GM12872 (cell line): ENCODE measurements at regions not wholly inside any gene's neighbourhood (a gene's known extent, or its start where the extent isn't known, plus 50 kb on each side); places are given as distances from the start of the nearest gene placed in this dataset.

ENCODE experiments used
- CTCF ChIP-seq: IDR thresholded peaks from 3 replicates; pipeline ENCODE4 v1.5.1; 2011; ENCODE audit warnings: low read depth, mild to moderate bottlenecking, low read length, moderate library complexity; ENCODE audit not compliant: insufficient read depth

GRCh38 chr15:69554279-69554961, 101.8 kb downstream of the RPLP1 start:
- no peak for TF ChIP-seq CTCF

- no peak for TF ChIP-seq CTCF
Observed at GRCh38 chr15:69555080-69555479, 102.5 kb downstream of the RPLP1 start.

GRCh38 chr15:69556344-69556743, 103.7 kb downstream of the RPLP1 start:
- no peak for TF ChIP-seq CTCF

- TF ChIP-seq CTCF, result no peak
Observed at GRCh38 chr15:69557020-69557706, 104.5 kb downstream of the RPLP1 start.

GRCh38 chr15:69557707-69558409, 105.2 kb downstream of the RPLP1 start:
- TF ChIP-seq CTCF, result no peak

GRCh38 chr15:69559440-69560190, 107.0 kb downstream of the RPLP1 start:
- TF ChIP-seq CTCF, result no peak
